SK-N-SH (cell line): ENCODE measurements at regions not wholly inside any gene's neighbourhood (a gene's known extent, or its start where the extent isn't known, plus 50 kb on each side); places are given as distances from the start of the nearest gene placed in this dataset.

ENCODE experiments used
- CTCF ChIP-seq: fragments of 200-600 bp; sonication (generic); IDR thresholded peaks from 2 replicates; pipeline ENCODE4 v1.6.1; 2017; ENCODE audit warnings: antibody characterized with exemption, mild to moderate bottlenecking, moderate library complexity
- EP300 ChIP-seq, 2 experiments: IDR thresholded peaks; 2 replicates each; pipeline versions ENCODE4 v1.4.0 to v1.6.1; 2012; ENCODE audit warnings: borderline replicate concordance in 1 of 2, low read depth in 1 of 2, low read length in 1 of 2
- GATA2 ChIP-seq: sonication (generic); formaldehyde crosslinking; IDR thresholded peaks from 2 replicates; pipeline ENCODE4 v1.5.0; 2020; ENCODE audit warnings: mild to moderate bottlenecking, missing genetic modification reagents
- JUND ChIP-seq: IDR thresholded peaks from 2 replicates; pipeline ENCODE4 v1.4.0; 2012
- MEF2A ChIP-seq: IDR thresholded peaks from 2 replicates; pipeline ENCODE4 v1.4.0; 2012; ENCODE audit warnings: low read depth, borderline replicate concordance
- MXI1 ChIP-seq: IDR thresholded peaks from 2 replicates; pipeline ENCODE4 v1.6.1; 2012; ENCODE audit warnings: mild to moderate bottlenecking, low read depth, low read length, improper control_type of control experiment
- NRF1 ChIP-seq: IDR thresholded peaks from 2 replicates; pipeline ENCODE4 v1.6.1; 2012; ENCODE audit warnings: low read depth, mild to moderate bottlenecking, low read length
- PBX3 ChIP-seq: IDR thresholded peaks from 2 replicates; pipeline ENCODE4; 2012
- TCF12 ChIP-seq: IDR thresholded peaks from 2 replicates; pipeline ENCODE4 v1.4.0; 2012
- YY1 ChIP-seq: IDR thresholded peaks from 2 replicates; pipeline ENCODE4 v1.4.0; 2012; ENCODE audit warnings: low read depth, mild to moderate bottlenecking
- ZBTB33 ChIP-seq: IDR thresholded peaks from 2 replicates; pipeline ENCODE4 v1.4.0; 2012; ENCODE audit warnings: low read depth, borderline replicate concordance

GRCh38 chr2:122799391-122799790 is 1043.9 kb downstream of the TSN start:
- no peak for TF ChIP-seq ZBTB33
- TF ChIP-seq CTCF = no peak
- no peak for TF ChIP-seq MXI1
- TF ChIP-seq TCF12 = no peak
- TF ChIP-seq PBX3 = no peak
- TF ChIP-seq EP300 (IDR thresholded peaks at IDR 0.05; ENCODE audit: borderline replicate concordance in 1 of 2, low read depth in 1 of 2, low read length in 1 of 2) = no peak
- TF ChIP-seq YY1 = no peak
- no peak for TF ChIP-seq MEF2A
- TF ChIP-seq NRF1 = no peak
- TF ChIP-seq GATA2 (CRISPR knock-in tag) = no peak
- no peak for TF ChIP-seq JUND
